ENCODE measurements at regions not wholly inside any gene's neighbourhood (a gene's known extent, or its start where the extent isn't known, plus 50 kb on each side); places are given as distances from the start of the nearest gene placed in this dataset.

DNA sequence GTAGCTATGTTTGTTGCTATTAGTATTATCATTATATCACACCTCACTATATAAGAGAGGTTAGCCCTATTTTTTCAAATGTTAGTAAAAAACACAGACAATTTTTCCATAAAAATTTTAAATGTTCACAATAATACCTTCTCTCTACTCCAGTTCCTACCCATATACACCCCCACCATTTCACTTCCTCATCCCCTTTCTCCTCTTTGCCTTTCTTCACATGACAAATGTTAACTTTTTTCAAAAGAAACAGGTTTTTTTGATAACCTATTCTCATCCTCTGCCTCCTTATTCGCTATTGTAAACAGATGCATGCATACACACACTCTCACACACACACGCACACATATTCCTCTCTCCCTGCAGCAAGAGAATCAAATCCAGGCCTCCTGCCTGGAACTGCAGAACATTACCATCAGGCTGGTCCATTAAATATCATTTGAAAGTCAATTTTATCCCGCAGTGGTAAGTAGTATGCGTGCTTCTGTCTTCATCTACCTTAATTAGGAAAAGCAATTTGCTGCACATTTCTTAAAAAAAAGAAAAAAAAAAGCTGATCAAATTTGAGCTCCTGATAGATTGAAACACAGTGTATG lies 55.5 kb downstream of the MID1IP1 start:
- DNase-seq = no peak

DNA sequence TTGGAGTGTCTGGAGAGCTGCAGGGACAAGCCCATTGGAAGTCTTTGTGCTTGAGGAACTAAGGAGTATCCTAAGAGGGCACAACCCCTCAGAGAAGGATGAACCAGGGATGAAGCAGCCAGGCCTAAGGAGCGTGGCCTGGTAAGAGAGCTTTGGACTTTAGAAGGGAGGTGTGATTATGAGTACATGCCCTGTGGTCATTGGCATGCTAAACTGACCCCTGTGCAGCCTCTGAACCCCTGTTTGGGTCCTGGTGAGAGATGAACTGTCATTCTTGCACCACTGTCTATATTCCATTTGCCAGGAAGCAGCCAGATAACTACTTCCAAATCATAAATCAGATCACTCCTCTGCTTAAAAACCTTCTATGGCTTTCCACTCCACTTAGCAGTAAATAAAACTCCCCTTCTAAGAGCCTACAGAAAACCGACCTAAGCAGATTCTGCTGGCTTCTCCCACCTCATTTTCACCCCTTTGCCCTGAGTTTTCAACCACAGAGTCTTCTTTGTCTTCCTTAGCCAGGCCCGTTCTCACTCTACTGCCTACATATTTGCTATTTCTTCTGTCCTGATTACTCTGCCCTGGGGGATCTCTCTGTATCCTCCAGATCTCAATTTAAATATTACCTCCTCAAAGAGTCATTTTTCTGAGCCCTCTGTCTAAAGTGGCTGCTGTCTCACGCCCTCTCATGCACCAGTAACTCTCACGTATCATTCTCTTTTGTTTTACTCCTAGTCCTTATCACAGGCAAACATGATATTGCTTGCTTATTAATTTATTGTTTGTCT lies 56.7 kb downstream of the MID1IP1 start:
- DNase-seq = no peak

GRCh38 chrX:38859602-38860001 lies 58.3 kb downstream of the MID1IP1 start:
- no peak for DNase-seq

- no peak for DNase-seq
These were observed 59.1 kb downstream of the MID1IP1 start for GRCh38 chrX:38860106-38861013.

- DNase-seq = no peak
These were observed 60.2 kb downstream of the MID1IP1 start for GRCh38 chrX:38861489-38861888.

DNA sequence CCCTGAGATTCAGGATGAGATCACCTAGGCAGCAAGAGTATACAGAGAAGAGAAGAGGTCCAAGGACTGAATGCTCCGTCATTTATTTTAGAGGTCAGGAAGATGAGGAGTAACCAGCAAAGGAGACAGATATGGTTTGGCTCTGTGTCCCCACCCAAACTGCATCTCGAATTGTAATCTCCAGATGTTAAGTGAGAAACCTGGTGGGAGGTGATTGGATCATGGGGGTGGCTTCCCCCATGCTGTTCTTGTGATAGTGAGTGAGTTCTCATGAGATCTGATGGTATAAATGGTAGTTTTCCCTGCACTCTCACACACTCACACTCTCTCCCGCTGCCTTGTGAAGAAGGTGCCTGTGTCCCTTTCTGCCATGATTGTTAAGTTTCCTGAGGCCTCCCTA lies 60.8 kb downstream of the MID1IP1 start:
- DNase-seq = no peak

DNA sequence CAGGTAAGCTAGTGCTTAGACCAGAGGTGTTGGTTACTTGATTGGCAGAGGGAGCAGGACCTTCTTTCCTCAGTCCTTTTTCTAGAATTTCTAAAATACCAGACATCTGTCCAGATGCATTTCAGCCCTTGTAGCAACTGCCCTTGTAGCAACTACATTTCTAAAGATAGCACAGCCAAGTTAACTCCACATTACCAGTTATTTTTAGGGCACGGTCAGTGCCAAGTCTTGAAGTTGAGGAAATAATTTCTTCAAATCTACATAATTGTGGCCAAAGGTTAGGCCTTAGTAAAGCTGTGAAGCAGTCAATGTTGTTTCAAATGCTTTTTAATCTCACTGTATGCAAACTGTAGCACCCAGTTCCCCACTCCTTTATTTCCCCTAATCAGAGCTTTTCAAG lies 62.9 kb downstream of the MID1IP1 start:
- no peak for DNase-seq

DNA sequence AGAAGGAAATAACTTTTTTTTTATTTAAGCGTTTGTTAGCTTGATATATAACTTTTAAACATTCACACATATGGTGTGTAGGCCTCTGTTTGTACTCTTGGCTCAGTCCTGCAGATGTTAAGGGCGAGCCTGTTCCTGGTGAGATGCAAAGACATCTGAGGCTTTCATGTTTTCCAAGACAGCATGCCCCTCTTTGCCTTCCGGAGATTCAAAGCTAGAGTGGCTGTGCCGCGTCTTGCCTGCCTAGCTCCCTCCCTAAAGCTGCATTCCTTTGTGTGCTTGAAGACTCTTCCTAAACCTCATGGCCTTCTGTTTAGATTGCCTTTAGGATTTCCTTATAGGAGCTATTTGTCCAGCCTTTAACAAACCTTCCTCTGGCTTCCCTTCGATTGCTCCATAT lies 67.1 kb downstream of the MID1IP1 start:
- no peak for DNase-seq

DNA sequence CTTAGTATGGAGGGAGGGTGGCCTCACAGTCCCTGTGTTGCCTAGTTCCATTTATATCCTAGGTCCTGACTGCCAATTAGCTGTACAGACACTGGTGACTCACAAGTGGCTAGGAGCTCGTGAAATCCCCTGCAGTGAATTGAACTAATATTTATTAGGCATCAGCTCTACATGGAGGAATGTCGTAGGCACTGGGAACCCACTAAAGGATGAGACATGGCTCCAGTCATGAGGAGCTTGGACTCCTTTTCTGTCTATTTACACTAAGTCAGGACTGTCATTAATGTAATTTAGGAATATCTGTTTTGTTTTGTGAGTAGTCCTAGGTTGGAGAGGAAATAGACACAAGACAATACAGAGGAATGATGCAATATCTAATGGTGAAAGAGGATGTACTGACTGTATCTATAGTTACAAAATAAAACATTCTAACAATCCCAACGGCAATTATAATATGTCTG lies 67.7 kb downstream of the MID1IP1 start:
- no peak for DNase-seq

DNA sequence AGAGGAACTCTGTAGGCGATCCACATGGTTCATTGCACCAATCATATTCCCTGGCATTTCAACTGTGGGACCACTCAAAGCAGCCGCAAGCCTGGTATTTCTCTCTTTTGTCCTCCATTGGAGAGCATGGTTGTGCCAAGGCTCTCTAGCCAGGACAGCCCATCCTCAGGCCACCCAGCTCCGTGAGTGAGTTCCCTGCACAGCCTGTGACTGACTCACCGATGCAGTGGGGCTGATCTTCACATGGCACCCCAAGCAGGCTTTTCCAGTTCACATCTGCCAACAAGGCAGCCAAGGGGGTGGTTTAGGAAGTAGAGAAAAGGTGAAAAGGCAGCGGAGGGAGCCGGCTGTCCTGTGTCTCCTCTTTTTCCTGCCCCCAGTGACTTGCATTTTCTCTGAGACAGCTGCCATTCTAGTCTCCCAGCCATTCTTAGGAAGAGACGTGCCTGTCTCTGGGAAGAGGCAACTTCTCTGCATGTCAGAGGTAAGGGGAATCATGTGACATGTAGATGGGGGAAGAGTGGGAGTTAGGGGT lies 69.2 kb downstream of the MID1IP1 start:
- no peak for DNase-seq

DNA sequence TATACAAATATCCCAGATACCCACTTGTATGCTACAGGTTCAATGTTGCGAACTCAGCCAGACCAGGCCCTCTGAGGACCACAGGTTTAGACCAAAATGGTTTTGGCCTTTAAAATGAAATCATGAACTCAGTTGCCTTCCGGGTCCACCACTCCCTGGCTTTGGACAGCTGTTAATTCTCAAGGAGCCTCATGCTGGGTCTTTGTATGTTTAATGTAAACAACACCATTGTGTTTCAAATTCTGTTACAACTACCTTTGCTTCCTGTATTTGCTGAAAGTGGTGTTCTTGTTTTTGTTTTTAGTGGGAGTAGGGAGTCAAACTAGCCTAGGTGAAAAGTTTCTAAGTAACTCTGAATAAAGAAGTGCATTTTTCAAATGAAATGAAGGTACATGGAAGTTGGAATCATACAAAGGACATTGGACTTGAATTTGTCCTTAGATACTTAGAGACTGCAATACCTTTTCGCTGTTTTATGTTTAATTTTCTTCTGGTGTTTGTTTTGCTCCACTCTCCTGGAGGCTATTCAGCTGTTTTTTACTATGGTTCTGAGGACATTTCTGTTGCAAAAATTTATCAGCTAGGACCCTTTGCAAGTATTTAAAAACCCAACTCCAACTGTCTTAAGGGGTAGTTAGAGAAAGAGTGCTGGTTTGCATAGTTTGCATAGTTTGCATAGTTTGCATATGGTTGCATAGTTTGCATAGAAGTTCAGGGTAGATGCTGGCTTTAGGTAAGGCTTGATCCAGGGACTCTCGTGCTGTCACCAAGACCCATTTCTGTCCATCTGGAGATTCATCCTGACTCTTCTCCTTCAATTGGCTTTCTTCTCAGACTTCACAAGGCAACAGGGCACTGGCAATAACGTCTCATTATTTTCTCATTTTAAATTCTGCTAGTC lies 70.1 kb downstream of the MID1IP1 start:
- no peak for DNase-seq

DNA sequence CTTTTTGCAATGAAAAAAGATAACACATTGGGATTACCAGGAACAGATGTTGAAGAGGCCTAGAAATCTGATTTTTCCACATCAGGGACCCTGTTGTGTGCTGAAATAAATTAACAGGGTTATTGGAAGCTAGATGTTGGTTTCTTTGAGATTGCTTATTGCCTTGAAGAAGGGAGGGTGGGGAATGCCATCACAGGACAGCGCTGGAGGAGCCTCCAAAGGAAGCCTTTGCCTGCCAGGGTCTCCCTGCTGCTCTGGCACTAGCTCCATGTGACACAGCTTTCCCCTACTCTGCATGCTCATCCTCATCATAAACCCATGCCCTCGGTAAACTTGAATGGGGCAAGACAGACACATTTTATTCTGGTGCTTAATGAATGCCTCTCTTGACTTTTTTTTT lies 76.1 kb downstream of the MID1IP1 start:
- no peak for DNase-seq

- DNase-seq = peak; percentile 32
These were observed 77.5 kb downstream of the MID1IP1 start for GRCh38 chrX:38878641-38879340.

DNA sequence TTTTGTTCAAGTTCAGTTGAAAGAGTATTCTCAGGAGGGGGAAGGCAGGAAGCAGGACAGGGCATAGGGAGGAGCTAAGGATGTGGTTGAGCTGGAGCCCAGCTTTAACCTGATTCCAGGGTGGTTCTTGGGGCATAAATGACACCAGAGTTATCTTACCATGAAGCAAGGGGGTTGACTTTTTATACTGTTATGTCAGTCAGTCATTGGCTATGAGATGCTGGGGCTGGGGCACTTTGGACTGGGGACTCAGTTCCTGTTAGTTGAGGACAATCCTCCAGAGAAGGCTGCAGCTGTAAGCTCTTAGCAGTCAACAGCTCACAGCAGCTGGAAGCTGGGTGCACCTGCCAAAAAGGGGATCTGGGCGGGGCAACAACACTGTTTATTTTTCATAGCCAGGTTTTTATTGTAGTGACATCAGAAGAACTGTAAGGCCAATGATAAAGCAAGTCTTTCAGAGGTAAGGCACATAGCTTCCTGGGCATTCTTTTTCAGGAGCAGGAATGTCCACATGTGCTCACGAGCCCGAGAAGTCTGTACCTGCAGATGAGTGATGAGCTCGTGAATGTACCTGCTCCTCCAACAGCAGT lies 78.5 kb downstream of the MID1IP1 start:
- DNase-seq = peak; percentile 88

GRCh38 chrX:38880296-38880854 lies 79.1 kb downstream of the MID1IP1 start:
- DNase-seq = peak; percentile 30

DNA sequence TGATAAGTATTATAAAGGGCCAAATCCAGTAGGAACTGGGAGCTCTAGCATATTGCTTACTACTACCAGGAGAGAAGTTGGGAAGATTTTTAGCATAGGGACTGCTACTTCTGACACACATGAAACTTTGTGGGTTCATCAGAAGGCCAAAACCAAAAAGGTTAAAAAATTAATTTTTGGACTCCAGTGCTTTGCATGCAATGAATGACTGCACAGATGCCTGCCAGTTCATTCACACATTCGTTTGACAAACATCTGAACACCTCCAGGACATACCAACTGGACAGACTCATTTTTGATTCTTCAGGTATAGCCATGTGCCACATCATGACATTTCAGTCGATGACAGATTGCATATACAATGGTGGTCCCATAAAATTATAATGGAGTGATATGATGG lies 79.8 kb downstream of the MID1IP1 start:
- no peak for DNase-seq

GRCh38 chrX:38881727-38882126 lies 80.5 kb downstream of the MID1IP1 start:
- no peak for DNase-seq

DNA sequence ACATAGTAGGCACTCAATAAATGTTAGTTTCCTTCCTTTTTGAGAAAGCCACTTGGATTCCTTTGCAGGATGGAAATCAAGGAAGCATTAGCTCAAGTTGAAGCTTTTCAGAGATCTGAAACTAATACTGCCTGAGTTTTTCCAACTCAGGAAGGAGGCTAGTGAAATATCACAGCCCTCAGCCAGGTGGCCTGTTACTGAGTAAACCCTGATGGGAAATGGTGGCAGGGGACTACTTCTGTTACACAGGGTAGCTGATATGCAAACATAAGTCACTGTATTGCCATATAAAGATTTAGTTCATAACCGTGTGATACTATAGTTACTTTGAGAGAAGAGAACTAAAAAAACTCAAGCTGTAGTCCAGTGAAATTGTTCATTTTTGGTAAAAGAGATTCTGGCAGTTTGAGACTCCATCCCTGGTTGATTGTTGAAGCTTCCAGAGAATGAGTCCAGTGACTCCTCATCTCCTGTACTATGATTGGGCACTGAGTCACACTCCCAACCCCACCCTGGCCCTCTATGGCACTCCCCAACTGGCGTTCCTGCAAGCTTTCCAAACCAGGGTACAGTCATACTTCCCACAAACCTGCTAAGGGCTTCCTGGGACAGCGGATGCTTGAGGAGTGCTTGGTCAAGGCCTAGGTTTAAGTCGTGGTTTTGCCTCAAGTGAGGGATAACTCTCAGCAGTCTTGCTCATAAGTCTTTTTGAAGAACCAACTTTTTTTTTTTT lies 81.8 kb downstream of the MID1IP1 start:
- DNase-seq = peak; percentile 19

- no peak for DNase-seq
These were observed 84.9 kb downstream of the MID1IP1 start for GRCh38 chrX:38886112-38886511.

GRCh38 chrX:38887222-38887621 lies 86.0 kb downstream of the MID1IP1 start:
- no peak for DNase-seq
